ENCODE measurements at regions not wholly inside any gene's neighbourhood (a gene's known extent, or its start where the extent isn't known, plus 50 kb on each side); places are given as distances from the start of the nearest gene placed in this dataset.

DNA sequence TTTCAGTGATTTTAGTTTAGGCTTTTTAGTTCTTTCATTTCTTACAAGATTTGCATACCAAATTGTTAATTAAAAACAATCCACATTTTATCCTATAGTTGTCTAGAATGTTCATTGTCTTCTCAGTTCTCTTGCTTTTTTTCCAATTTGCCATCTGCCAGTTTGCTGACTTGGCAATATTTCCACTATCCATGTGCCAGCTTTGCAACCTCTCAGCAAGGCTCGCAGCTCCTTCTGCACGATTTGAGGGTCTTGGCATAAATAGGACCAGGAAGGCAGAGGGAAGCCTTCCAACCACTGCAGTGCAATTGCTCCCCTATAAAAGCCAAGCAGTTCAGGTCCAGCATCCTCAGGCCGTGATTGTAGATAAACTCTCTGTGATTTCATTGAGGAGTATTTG is 306.8 kb upstream of the FMN2 start:
- DNase-seq (ENCODE audit: low spot score), result no peak
- TF ChIP-seq, protein P1, sequence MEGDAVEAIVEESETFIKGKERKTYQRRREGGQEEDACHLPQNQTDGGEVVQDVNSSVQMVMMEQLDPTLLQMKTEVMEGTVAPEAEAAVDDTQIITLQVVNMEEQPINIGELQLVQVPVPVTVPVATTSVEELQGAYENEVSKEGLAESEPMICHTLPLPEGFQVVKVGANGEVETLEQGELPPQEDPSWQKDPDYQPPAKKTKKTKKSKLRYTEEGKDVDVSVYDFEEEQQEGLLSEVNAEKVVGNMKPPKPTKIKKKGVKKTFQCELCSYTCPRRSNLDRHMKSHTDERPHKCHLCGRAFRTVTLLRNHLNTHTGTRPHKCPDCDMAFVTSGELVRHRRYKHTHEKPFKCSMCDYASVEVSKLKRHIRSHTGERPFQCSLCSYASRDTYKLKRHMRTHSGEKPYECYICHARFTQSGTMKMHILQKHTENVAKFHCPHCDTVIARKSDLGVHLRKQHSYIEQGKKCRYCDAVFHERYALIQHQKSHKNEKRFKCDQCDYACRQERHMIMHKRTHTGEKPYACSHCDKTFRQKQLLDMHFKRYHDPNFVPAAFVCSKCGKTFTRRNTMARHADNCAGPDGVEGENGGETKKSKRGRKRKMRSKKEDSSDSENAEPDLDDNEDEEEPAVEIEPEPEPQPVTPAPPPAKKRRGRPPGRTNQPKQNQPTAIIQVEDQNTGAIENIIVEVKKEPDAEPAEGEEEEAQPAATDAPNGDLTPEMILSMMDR (IDR thresholded peaks at IDR 0.05), result no peak
- no peak overlapping the region for H3K4me3 ChIP-seq
- no peak overlapping the region for H3K27ac ChIP-seq

DNA sequence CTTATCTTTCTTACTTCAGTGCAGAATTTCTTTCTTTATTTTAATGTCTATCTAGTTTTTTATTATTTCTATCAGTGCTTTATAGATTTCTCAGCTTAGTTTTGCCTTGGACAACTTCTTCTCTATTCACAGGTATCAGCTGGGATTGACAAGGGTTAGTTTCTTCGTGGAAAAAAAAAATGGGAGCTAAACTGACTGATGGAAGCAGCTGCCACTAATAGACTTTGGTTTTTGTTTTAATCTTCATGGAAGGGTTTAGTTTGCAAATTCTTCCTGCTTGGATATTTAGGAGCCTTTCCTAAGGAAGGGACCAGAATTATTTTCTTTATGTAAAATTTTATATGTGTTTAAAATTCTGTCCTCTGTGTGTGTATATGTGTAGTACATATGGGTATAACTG is 306.1 kb upstream of the FMN2 start:
- DNase-seq (ENCODE audit: low spot score), result no peak
- TF ChIP-seq, protein P1 (IDR thresholded peaks at IDR 0.05), result no peak
- Histone ChIP-seq H3K27ac (no peak overlapping the region), H3K4me3 (no peak overlapping the region)

DNA sequence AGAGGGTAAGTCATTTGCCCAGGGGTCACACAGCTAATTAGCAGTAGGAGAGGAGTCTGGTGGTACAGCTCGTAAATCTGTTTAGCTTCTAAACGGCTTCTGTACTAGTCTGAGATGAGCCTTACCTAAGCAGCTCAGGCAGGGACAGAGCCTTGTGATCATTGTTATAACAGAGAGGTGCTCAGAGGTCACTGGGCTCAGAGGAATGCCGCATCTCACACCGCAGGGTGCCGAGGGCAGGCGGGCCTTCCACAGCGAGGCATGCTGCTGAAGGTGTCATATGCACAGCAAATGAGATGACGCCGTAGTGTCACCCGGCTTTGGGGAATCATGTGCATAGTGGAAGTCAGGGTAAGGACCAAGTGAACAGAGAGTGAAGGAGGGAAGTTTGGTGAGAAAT is 305.2 kb upstream of the FMN2 start:
- Histone ChIP-seq H3K4me3 (no peak overlapping the region), H3K27ac (no peak overlapping the region)
- TF ChIP-seq, protein P1 (IDR thresholded peaks at IDR 0.05), result no peak
- no peak for DNase-seq (ENCODE audit: low spot score)

DNA sequence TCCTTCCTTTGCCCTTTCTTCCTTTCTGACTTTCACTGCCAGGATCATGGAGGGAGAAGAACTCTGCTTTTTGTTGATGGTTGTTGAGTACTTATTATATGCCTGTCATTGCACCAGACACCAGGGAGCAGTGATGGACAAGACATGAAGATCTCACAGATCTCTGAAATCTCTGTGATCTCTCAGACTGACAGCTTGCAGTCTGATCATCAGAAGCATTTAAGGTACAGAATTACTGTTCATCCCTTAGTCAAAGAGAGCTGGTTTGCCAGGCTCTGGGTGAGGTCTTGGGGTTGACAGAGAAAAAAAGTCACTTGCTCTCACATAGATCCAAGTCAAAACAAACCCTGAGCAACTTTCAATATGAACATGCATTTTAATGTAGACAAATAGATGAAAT is 299.5 kb upstream of the FMN2 start:
- no peak for DNase-seq (ENCODE audit: low spot score)
- Histone ChIP-seq H3K27ac (no peak overlapping the region), H3K4me3 (no peak overlapping the region)
- TF ChIP-seq, protein P1 (IDR thresholded peaks at IDR 0.05), result no peak

DNA sequence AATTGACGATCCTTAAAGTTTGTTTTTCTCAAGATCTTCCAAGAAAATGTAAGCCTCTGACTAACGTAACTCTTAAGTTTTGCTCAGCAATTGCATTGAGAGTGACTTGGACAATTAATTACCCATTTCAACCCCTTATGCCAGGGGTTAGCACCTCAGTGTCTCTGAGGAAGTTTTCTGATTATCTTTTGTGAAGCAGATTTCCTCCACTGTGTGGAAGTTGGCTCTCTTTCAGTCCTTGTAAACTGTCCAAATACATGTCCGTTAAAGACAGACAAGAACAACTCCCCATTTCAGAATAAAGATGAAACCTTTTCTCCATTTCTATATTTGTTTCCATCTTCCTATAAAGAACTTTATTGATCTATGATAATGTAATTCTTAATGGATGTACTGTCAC is 296.4 kb upstream of the FMN2 start:
- no peak for DNase-seq (ENCODE audit: low spot score)
- no peak overlapping the region for H3K4me3 ChIP-seq
- TF ChIP-seq, protein P1 (IDR thresholded peaks at IDR 0.05), result no peak
- H3K27ac ChIP-seq, result no peak overlapping the region

DNA sequence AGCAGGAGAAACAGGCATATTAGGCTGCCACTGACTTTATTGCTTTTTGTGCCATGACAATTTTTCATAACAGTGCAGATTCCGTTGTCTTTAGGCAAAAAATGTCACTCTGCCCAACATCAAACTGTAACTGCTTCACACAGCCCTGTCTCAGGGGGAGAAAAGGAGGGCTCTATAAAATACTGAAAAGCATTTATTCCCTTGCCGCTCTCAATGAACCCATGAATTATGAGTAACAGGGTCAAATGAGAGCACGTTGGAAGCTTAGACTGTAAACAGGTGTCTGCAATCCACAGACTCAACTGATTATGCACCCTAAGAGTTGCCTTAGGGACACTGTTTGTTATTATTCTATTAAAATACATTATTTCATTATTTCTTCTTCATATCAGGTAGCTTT is 292.1 kb upstream of the FMN2 start:
- H3K27ac ChIP-seq, result no peak overlapping the region
- no peak for DNase-seq (ENCODE audit: low spot score)
- TF ChIP-seq, protein P1 (IDR thresholded peaks at IDR 0.05), result no peak
- no peak overlapping the region for H3K4me3 ChIP-seq

DNA sequence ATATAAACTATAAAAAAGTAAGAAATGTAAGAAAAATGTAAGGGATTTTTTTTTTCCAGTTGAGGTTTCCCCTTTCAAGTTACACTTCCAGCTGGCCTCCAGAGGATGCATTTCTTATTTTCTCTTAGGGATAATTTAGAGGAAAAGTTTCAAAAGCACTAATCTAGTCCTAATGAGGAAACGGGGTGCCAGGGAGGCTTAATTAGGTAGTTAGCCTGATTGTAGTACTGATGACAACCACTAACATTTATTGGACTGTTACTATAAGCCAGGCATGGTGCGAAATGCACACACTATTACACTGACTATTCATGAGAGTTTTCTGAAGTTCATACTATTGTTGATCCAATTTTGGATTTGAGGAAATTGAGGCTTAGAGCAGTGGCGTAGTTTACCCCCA is 290.8 kb upstream of the FMN2 start:
- no peak overlapping the region for H3K27ac ChIP-seq
- DNase-seq (ENCODE audit: low spot score), result no peak
- H3K4me3 ChIP-seq, result no peak overlapping the region
- TF ChIP-seq, protein P1 (IDR thresholded peaks at IDR 0.05), result no peak
